ENCODE measurements at regions not wholly inside any gene's neighbourhood (a gene's known extent, or its start where the extent isn't known, plus 50 kb on each side); places are given as distances from the start of the nearest gene placed in this dataset.

DNA sequence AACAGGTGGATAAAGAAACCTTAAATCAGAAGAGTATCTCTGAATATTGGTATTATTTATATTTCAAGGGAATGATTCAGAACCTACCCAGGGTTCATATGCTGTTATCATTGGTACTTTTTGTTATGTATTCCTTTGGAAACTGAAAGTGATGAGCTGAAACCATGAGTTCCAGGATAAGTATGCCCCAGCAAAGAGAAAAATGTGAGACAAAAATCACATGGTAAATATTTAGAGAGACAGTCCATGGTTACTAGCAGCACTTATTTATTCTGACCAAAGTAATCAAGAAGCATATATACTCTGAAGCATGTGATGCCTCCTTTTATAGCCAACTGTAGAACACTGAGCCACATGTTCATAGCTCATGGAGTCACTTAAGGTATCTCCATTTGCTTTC lies 277.7 kb downstream of the ARAP2 start:
- TF ChIP-seq CTCF (IDR thresholded peaks at IDR 0.05; ENCODE audit: poor library complexity), result no peak
- TF ChIP-seq EZH2 (IDR thresholded peaks at IDR 0.05; ENCODE audit: borderline replicate concordance), result no peak
